Ishikawa (cell line): ENCODE measurements at regions not wholly inside any gene's neighbourhood (a gene's known extent, or its start where the extent isn't known, plus 50 kb on each side); places are given as distances from the start of the nearest gene placed in this dataset.

Experiments used
- EP300 ChIP-seq: IDR thresholded peaks from 2 replicates; pipeline ENCODE4 v1.6.1; 2012; ENCODE audit warnings: borderline replicate concordance
- RAD21 ChIP-seq: IDR thresholded peaks from 2 replicates; pipeline ENCODE4 v1.6.1; 2012; ENCODE audit warnings: low read depth
- TAF1 ChIP-seq: IDR thresholded peaks from 2 replicates; pipeline ENCODE4 v1.6.1; 2012; ENCODE audit warnings: low read depth, mild to moderate bottlenecking
- TF ChIP-seq, protein P1 (sequence below): IDR thresholded peaks from 2 replicates; pipeline ENCODE4 v1.6.1; 2012

DNA sequence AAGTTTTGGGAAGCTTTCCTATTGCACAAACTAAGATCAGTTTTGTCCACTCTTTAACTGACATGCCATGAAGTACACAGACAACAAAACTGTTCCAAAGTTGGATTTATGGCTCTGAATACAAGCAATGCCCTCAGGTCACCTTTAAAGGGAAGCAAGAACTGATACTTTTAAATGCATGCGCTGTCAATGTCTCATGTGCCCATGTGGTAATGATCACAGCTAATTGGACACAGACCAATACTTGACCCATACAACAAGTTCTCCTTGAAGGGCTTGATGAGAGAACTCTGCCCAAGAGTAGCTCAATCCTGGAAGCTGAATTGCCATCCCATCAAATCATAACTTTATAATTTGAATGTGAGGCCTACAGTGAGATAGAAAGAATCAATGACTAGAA lies 624.9 kb downstream of the ETS1 start:
- TF ChIP-seq EP300 = no peak
- no peak for TF ChIP-seq RAD21
- TF ChIP-seq TAF1 = no peak
- TF ChIP-seq, protein P1, sequence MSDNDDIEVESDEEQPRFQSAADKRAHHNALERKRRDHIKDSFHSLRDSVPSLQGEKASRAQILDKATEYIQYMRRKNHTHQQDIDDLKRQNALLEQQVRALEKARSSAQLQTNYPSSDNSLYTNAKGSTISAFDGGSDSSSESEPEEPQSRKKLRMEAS = no peak
